CD4-positive, alpha-beta T cell treated with Interleukin-10 for 1 hour (primary cell): ENCODE measurements at regions not wholly inside any gene's neighbourhood (a gene's known extent, or its start where the extent isn't known, plus 50 kb on each side); places are given as distances from the start of the nearest gene placed in this dataset.

Experiments
- DNase-seq: peaks from one replicate; pipeline ENCODE4 v3.0.0-alpha.2; 2020

- no peak for DNase-seq
Observed at GRCh38 chr13:71924931-71925330, 57.9 kb upstream of the DACH1 start.

GRCh38 chr13:71922194-71922593, 55.2 kb upstream of the DACH1 start:
- DNase-seq: no peak
